ENCODE measurements at regions not wholly inside any gene's neighbourhood (a gene's known extent, or its start where the extent isn't known, plus 50 kb on each side); places are given as distances from the start of the nearest gene placed in this dataset.

- no peak for DNase-seq (ENCODE audit: low spot score)
- CTCF ChIA-PET: no interaction called here
- POLR2A ChIA-PET (ENCODE audit: low non-redundant PET): no interaction called here
- TF ChIP-seq CTCF (conservative IDR thresholded peaks at IDR 0.05; ENCODE audit: low read depth): no peak
- no peak overlapping the region for H3K27ac ChIP-seq
Measured at GRCh38 chr18:71116535-71116934, 827.7 kb downstream of the SOCS6 start.

DNA sequence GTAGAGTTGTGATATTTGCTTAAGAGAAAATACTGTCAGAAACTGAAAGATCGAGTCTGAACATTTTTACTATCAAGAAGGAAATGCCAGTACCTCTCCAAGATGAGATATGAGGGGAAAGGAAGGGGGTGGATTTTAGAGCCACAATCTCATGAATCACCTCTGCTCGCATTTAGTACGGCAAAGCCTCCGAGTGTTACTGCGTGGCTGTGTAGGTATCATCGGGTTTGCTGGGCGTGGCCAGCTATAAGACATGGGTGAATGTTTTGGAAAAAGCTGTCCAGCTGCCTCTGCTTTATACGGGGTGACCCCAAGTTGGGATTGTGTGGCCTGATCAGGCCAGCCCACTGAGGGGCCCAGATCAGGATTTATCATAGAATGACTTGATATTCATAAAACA is 826.4 kb downstream of the SOCS6 start:
- TF ChIP-seq CTCF (conservative IDR thresholded peaks at IDR 0.05; ENCODE audit: low read depth): no peak
- DNase-seq (ENCODE audit: low spot score): no peak
- CTCF ChIA-PET: no interaction called here
- no peak overlapping the region for H3K27ac ChIP-seq
- POLR2A ChIA-PET (ENCODE audit: low non-redundant PET): no interaction called here

GRCh38 chr18:71114550-71115210 is 825.8 kb downstream of the SOCS6 start:
- DNase-seq (ENCODE audit: low spot score): no peak
- POLR2A ChIA-PET (ENCODE audit: low non-redundant PET): no interaction called here
- CTCF ChIA-PET: no interaction called here

GRCh38 chr18:71107244-71107643 is 818.4 kb downstream of the SOCS6 start:
- CTCF ChIA-PET: no interaction called here
- POLR2A ChIA-PET (ENCODE audit: low non-redundant PET): no interaction called here
- H3K27ac ChIP-seq: no peak overlapping the region
- DNase-seq (ENCODE audit: low spot score): no peak
- TF ChIP-seq CTCF (conservative IDR thresholded peaks at IDR 0.05; ENCODE audit: low read depth): no peak

More at GRCh38 chr18:71114550-71115210, 825.8 kb downstream of the SOCS6 start:
- no peak overlapping the region for H3K27ac ChIP-seq
- no peak for TF ChIP-seq CTCF (conservative IDR thresholded peaks at IDR 0.05; ENCODE audit: low read depth)

- no peak for TF ChIP-seq CTCF (conservative IDR thresholded peaks at IDR 0.05; ENCODE audit: low read depth)
- H3K27ac ChIP-seq: no peak overlapping the region
- DNase-seq (ENCODE audit: low spot score): no peak
- POLR2A ChIA-PET (ENCODE audit: low non-redundant PET): no interaction called here
- CTCF ChIA-PET: interaction anchor here (0.6 kb wide), 1 partner anchor 357 kb away, joined by 4 read pairs; no protein-coding TSS in a partner anchor
Measured at GRCh38 chr18:71106701-71107100, 817.9 kb downstream of the SOCS6 start.

- ChIA-PET POLR2A (ENCODE audit: low non-redundant PET) (no interaction called here), CTCF (interaction anchor here (0.6 kb wide), 1 partner anchor 358 kb away, joined by 4 read pairs; no protein-coding TSS in a partner anchor)
- no peak overlapping the region for H3K27ac ChIP-seq
- no peak for TF ChIP-seq CTCF (conservative IDR thresholded peaks at IDR 0.05; ENCODE audit: low read depth)
- DNase-seq (ENCODE audit: low spot score): no peak
Measured at GRCh38 chr18:71105994-71106546, 817.2 kb downstream of the SOCS6 start.
